OCI-LY7 (cell line): ENCODE measurements at regions not wholly inside any gene's neighbourhood (a gene's known extent, or its start where the extent isn't known, plus 50 kb on each side); places are given as distances from the start of the nearest gene placed in this dataset.

Experiments used
- BruUV-seq: library from RNA; stranded (reverse); fragments of 400-500 nt; replicated peaks from 2 replicates; lab custom pipeline; 2021; lab: Mats Ljungman, UMichigan
- CTCF ChIA-PET: fragments of 300-600 bp; sonication (Branson Sonifier 250); formaldehyde crosslinking; loops from one replicate; lab custom pipeline; 2022; ENCODE audit warnings: antibody characterized with exemption; ENCODE audit not compliant: unreplicated experiment; lab: Charles Lee
- POLR2A ChIA-PET: fragments of 300-600 bp; sonication (Branson Sonifier 250); formaldehyde crosslinking; loops from one replicate; lab custom pipeline; 2022; ENCODE audit warnings: antibody characterized with exemption; lab: Charles Lee
- DNase-seq: peaks from one replicate; pipeline ENCODE4 v3.0.0-alpha.2; 2015; ENCODE audit warnings: low spot score
- H2AFZ ChIP-seq: fragments of 200-600 bp; sonication (generic), shearing (Covaris generic); 2 replicates; pipeline ENCODE4 v1.6.1; 2014; ENCODE audit warnings: mild to moderate bottlenecking, antibody characterized with exemption, low read length, moderate library complexity
- H3K27ac ChIP-seq: fragments of 200-600 bp; sonication (generic); 2 replicates; pipeline ENCODE4 v1.5.1; 2014; ENCODE audit warnings: mixed run types, low read depth, mild to moderate bottlenecking, moderate library complexity, low read length, inconsistent platforms; ENCODE audit not compliant: poor library complexity, severe bottlenecking
- H3K36me3 ChIP-seq: fragments of 200-600 bp; sonication (generic); 2 replicates; pipeline ENCODE4 v1.6.1; 2014; ENCODE audit warnings: mild to moderate bottlenecking, antibody characterized with exemption, low read length, moderate library complexity, mixed read lengths; ENCODE audit not compliant: insufficient read depth
- H3K4me1 ChIP-seq: fragments of 200-600 bp; sonication (generic); 2 replicates; pipeline ENCODE4 v1.5.1; 2014; ENCODE audit warnings: mild to moderate bottlenecking, low read length; ENCODE audit not compliant: insufficient read depth, poor library complexity, severe bottlenecking
- H3K4me2 ChIP-seq: fragments of 200-600 bp; sonication (generic); 2 replicates; pipeline ENCODE4 v1.6.1; 2014; ENCODE audit warnings: mild to moderate bottlenecking, low read length
- H3K4me3 ChIP-seq: fragments of 200-600 bp; sonication (generic); 2 replicates; pipeline ENCODE4 v1.5.1; 2014; ENCODE audit warnings: mild to moderate bottlenecking, low read depth, low read length; ENCODE audit not compliant: poor library complexity, severe bottlenecking
- H3K79me2 ChIP-seq: fragments of 200-600 bp; sonication (generic); 2 replicates; pipeline ENCODE4 v1.6.1; 2016; ENCODE audit warnings: low read depth, mild to moderate bottlenecking, low read length, moderate library complexity, mixed read lengths; ENCODE audit not compliant: insufficient read depth
- H3K9me2 ChIP-seq: fragments of 200-600 bp; sonication (generic); 2 replicates; pipeline ENCODE4 v1.6.1; 2016; ENCODE audit warnings: mild to moderate bottlenecking, low read length, mixed read lengths; ENCODE audit not compliant: insufficient read depth
- H3K9me3 ChIP-seq: fragments of 200-600 bp; sonication (generic); 2 replicates; pipeline ENCODE4 v1.6.1; 2014; ENCODE audit warnings: mild to moderate bottlenecking, mixed run types, low read length, mixed read lengths
- H4K20me1 ChIP-seq: fragments of 200-600 bp; sonication (generic); 2 replicates; pipeline ENCODE4 v1.6.1; 2014; ENCODE audit warnings: mild to moderate bottlenecking, antibody characterized with exemption, low read length, moderate library complexity, mixed read lengths; ENCODE audit not compliant: insufficient read depth
- CTCF ChIP-seq: fragments of 200-600 bp; sonication (generic); conservative IDR thresholded peaks from 2 replicates; pipeline ENCODE4 v1.5.1; 2014; ENCODE audit warnings: mild to moderate bottlenecking, antibody characterized with exemption, low read length, moderate library complexity, mixed read lengths
- EZH2phosphoT487 ChIP-seq: fragments of 200-600 bp; sonication (generic); IDR thresholded peaks from 2 replicates; pipeline ENCODE4 v1.6.1; 2018; ENCODE audit warnings: low read depth, borderline replicate concordance, mild to moderate bottlenecking, mixed run types, antibody characterized with exemption, low read length, moderate library complexity, mixed read lengths
- intact Hi-C: fragments of 100-400 bp; cut with micrococcal nuclease; formaldehyde crosslinking; loops from one replicate; pipeline ENCODE4 v1.10.0; 2022; ENCODE audit not compliant: unreplicated experiment

GRCh38 chr4:180625653-180626052 is 1617.5 kb upstream of the TENM3 start:
- Histone ChIP-seq H3K9me2 (no peaks in the 10 kb centered on the region), H3K4me2 (no peak overlapping the region), H3K4me1 (no peaks in the 10 kb centered on the region), H2AFZ (no peak overlapping the region), H3K36me3 (no peaks in the 10 kb centered on the region), H3K79me2 (no peaks in the 10 kb centered on the region), H3K4me3 (no peak overlapping the region), H3K9me3 (no peaks in the 10 kb centered on the region), H4K20me1 (no peaks in the 10 kb centered on the region), H3K27ac (no peak overlapping the region)
- BruUV-seq = no TSS peak
- ChIA-PET CTCF (no interaction called here), POLR2A (interaction anchor here (0.6 kb wide), 1 partner anchor 33 kb away, joined by 3 read pairs; no protein-coding TSS in a partner anchor)
- no peak for DNase-seq
- TF ChIP-seq EZH2phosphoT487 (no peak), CTCF (no peak)
- intact Hi-C loops = no loop called here

GRCh38 chr4:180630012-180630665 is 1613.1 kb upstream of the TENM3 start:
- Histone ChIP-seq H3K27ac (no peak overlapping the region), H3K4me2 (no peak overlapping the region), H3K9me3 (no peaks in the 10 kb centered on the region), H4K20me1 (no peaks in the 10 kb centered on the region), H3K36me3 (no peaks in the 10 kb centered on the region), H2AFZ (no peak overlapping the region), H3K9me2 (no peaks in the 10 kb centered on the region), H3K4me1 (no peaks in the 10 kb centered on the region), H3K79me2 (no peaks in the 10 kb centered on the region), H3K4me3 (no peak overlapping the region)
- ChIA-PET CTCF (no interaction called here), POLR2A (no interaction called here)
- intact Hi-C loops = no loop called here
- no TSS peak for BruUV-seq
- TF ChIP-seq EZH2phosphoT487 (no peak), CTCF (no peak)
- DNase-seq = no peak

GRCh38 chr4:180634306-180634705 is 1608.9 kb upstream of the TENM3 start:
- no peaks in the 10 kb centered on the region for H3K9me2 ChIP-seq
- POLR2A ChIA-PET = interaction anchor here (0.6 to 1.4 kb wide), 3 partner anchors 21 to 588 kb away, joined by 3 read pairs; no protein-coding TSS in a partner anchor
- intact Hi-C loops = no loop called here

More at GRCh38 chr4:180634306-180634705, 1608.9 kb upstream of the TENM3 start:
- CTCF ChIA-PET = no interaction called here
- Histone ChIP-seq H3K79me2 (no peaks in the 10 kb centered on the region), H3K9me3 (no peaks in the 10 kb centered on the region), H3K4me2 (no peak overlapping the region), H3K4me1 (no peaks in the 10 kb centered on the region), H3K27ac (no peak overlapping the region), H3K36me3 (no peaks in the 10 kb centered on the region), H4K20me1 (no peaks in the 10 kb centered on the region), H2AFZ (no peak overlapping the region), H3K4me3 (no peak overlapping the region)
- TF ChIP-seq EZH2phosphoT487 = no peak
- TF ChIP-seq CTCF = no peak
- no peak for DNase-seq
- no TSS peak for BruUV-seq
